WTC11 (cell line): ENCODE measurements at regions not wholly inside any gene's neighbourhood (a gene's known extent, or its start where the extent isn't known, plus 50 kb on each side); places are given as distances from the start of the nearest gene placed in this dataset.

Experiments used
- ATAC-seq: fragments of 200-7000 bp; cut with Tn5 transposase; 2 replicates; pipeline ENCODE4 v1.10.0; 2021; ENCODE audit warnings: mild to moderate bottlenecking, moderate library complexity
- CTCF ChIA-PET: fragments of 300-600 bp; sonication (Branson Sonifier 250); formaldehyde crosslinking; loops from one replicate; lab custom pipeline; 2021; ENCODE audit warnings: antibody characterized with exemption; lab: Charles Lee
- POLR2A ChIA-PET: fragments of 350-600 bp; sonication (Branson Sonifier 250); formaldehyde crosslinking; loops from one replicate; lab custom pipeline; 2021; ENCODE audit warnings: antibody characterized with exemption; lab: Charles Lee
- DNase-seq: peaks from one replicate; pipeline ENCODE4 v3.0.0; 2021; ENCODE audit warnings: low spot score
- H3K27ac Mint-ChIP-seq: 2 replicates; pipeline ENCODE4 v1.8.0; 2021; ENCODE audit warnings: mixed read lengths
- H3K27me3 Mint-ChIP-seq: 2 replicates; pipeline ENCODE4 v1.8.0; 2021; ENCODE audit warnings: low read depth, mild to moderate bottlenecking, moderate library complexity, mixed read lengths
- H3K36me3 Mint-ChIP-seq: 2 replicates; pipeline ENCODE4 v1.8.0; 2021; ENCODE audit warnings: mixed read lengths
- H3K4me1 Mint-ChIP-seq: 2 replicates; pipeline ENCODE4 v1.8.0; 2022; ENCODE audit warnings: mixed read lengths
- H3K4me3 Mint-ChIP-seq: 2 replicates; pipeline ENCODE4 v1.8.0; 2021; ENCODE audit warnings: mild to moderate bottlenecking, moderate library complexity, mixed read lengths
- H3K9me3 Mint-ChIP-seq: 2 replicates; pipeline ENCODE4 v1.8.0; 2021; ENCODE audit warnings: mixed read lengths
- ATF3 ChIP-seq: sonication (generic); formaldehyde crosslinking; conservative IDR thresholded peaks from 2 replicates; pipeline ENCODE4 v1.8.1; 2022; ENCODE audit warnings: mild to moderate bottlenecking, missing genetic modification reagents
- CDX4 ChIP-seq: fragments of 250-450 bp; sonication (Bioruptor Pico); IDR thresholded peaks from 2 replicates; pipeline ENCODE4 v1.9.0; 2021; ENCODE audit warnings: moderate library complexity, mild to moderate bottlenecking, inconsistent platforms, borderline replicate concordance
- E2F4 ChIP-seq: sonication (generic); formaldehyde crosslinking; IDR thresholded peaks from 2 replicates; pipeline ENCODE4 v1.8.1; 2022; ENCODE audit warnings: low read depth, mild to moderate bottlenecking, moderate library complexity, missing genetic modification reagents, borderline replicate concordance
- FOXK1 ChIP-seq: sonication (generic); formaldehyde crosslinking; IDR thresholded peaks from 2 replicates; pipeline ENCODE4 v1.8.0; 2022; ENCODE audit warnings: mild to moderate bottlenecking, moderate library complexity, missing genetic modification reagents
- FOXP4 ChIP-seq: sonication (generic); formaldehyde crosslinking; IDR thresholded peaks from 2 replicates; pipeline ENCODE4 v1.8.0; 2022; ENCODE audit warnings: mild to moderate bottlenecking, missing genetic modification reagents
- HMGA2 ChIP-seq: fragments of 250-450 bp; sonication (Bioruptor Pico); IDR thresholded peaks from 2 replicates; pipeline ENCODE4 v1.4.0; 2021; ENCODE audit warnings: mild to moderate bottlenecking, moderate library complexity
- KAT7 ChIP-seq: sonication (generic); formaldehyde crosslinking; IDR thresholded peaks from 2 replicates; pipeline ENCODE4 v1.8.1; 2023; ENCODE audit warnings: missing genetic modification reagents, mild to moderate bottlenecking, borderline replicate concordance
- TP53 ChIP-seq: sonication (generic); formaldehyde crosslinking; IDR thresholded peaks from 2 replicates; pipeline ENCODE4 v1.8.1; 2023; ENCODE audit warnings: mild to moderate bottlenecking, missing genetic modification reagents
- ZBTB21 ChIP-seq: sonication (generic); formaldehyde crosslinking; IDR thresholded peaks from 2 replicates; pipeline ENCODE4 v1.8.1; 2023; ENCODE audit warnings: mild to moderate bottlenecking, missing genetic modification reagents, borderline replicate concordance
- ZNF263 ChIP-seq: sonication (generic); formaldehyde crosslinking; IDR thresholded peaks from 2 replicates; pipeline ENCODE4 v1.8.1; 2022; ENCODE audit warnings: low read depth, mild to moderate bottlenecking, moderate library complexity, missing genetic modification reagents
- ZNF671 ChIP-seq: fragments of 250-450 bp; sonication (Bioruptor Pico); IDR thresholded peaks from 2 replicates; pipeline ENCODE4 v1.8.0; 2021; ENCODE audit warnings: mild to moderate bottlenecking
- ZSCAN18 ChIP-seq: fragments of 250-450 bp; sonication (Bioruptor Pico); IDR thresholded peaks from 2 replicates; pipeline ENCODE4 v2.1.2; 2022; ENCODE audit warnings: mild to moderate bottlenecking, moderate library complexity
- TF ChIP-seq, protein P1 (sequence below): sonication (generic); formaldehyde crosslinking; IDR thresholded peaks from 2 replicates; pipeline ENCODE4 v1.8.0; 2022; ENCODE audit warnings: mild to moderate bottlenecking, missing genetic modification reagents
- TF ChIP-seq, protein P2 (sequence below): sonication (generic); formaldehyde crosslinking; IDR thresholded peaks from 2 replicates; pipeline ENCODE4 v1.8.1; 2022; ENCODE audit warnings: missing genetic modification reagents, borderline replicate concordance
- TF ChIP-seq, protein P3 (sequence below): sonication (generic); formaldehyde crosslinking; IDR thresholded peaks from 2 replicates; pipeline ENCODE4 v1.8.1; 2023; ENCODE audit warnings: mild to moderate bottlenecking, missing genetic modification reagents
- TF ChIP-seq, protein P4 (sequence below): sonication (generic); formaldehyde crosslinking; IDR thresholded peaks from 2 replicates; pipeline ENCODE4 v1.8.0; 2023; ENCODE audit warnings: missing genetic modification reagents
- TF ChIP-seq, protein P5 (sequence below): sonication (generic); formaldehyde crosslinking; IDR thresholded peaks from 2 replicates; pipeline ENCODE4 v1.8.1; 2023; ENCODE audit warnings: mild to moderate bottlenecking, missing genetic modification reagents

- no peaks in the 10 kb centered on the region for H3K9me3 Mint-ChIP-seq
- no peak overlapping the region for H3K27ac Mint-ChIP-seq
- H3K4me3 Mint-ChIP-seq = no peak overlapping the region
- H3K36me3 Mint-ChIP-seq = no peaks in the 10 kb centered on the region
- H3K4me1 Mint-ChIP-seq = no peaks in the 10 kb centered on the region
- ATAC-seq (no peak), DNase-seq (no peak)
- TF ChIP-seq, protein P1, sequence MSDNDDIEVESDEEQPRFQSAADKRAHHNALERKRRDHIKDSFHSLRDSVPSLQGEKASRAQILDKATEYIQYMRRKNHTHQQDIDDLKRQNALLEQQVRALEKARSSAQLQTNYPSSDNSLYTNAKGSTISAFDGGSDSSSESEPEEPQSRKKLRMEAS = no peak
- TF ChIP-seq TP53 (CRISPR knock-in tag) (no peak), ZBTB21 (CRISPR knock-in tag) (no peak), HMGA2 (CRISPR knock-in tag) (no peak), E2F4 (CRISPR knock-in tag) (no peak), FOXK1 (no peak), CDX4 (no peak), ATF3 (CRISPR knock-in tag) (no peak), FOXP4 (CRISPR knock-in tag) (no peak), ZSCAN18 (CRISPR knock-in tag) (no peak), ZNF671 (CRISPR knock-in tag) (no peak), KAT7 (no peak), ZNF263 (CRISPR knock-in tag) (no peak)
- TF ChIP-seq, protein P2, sequence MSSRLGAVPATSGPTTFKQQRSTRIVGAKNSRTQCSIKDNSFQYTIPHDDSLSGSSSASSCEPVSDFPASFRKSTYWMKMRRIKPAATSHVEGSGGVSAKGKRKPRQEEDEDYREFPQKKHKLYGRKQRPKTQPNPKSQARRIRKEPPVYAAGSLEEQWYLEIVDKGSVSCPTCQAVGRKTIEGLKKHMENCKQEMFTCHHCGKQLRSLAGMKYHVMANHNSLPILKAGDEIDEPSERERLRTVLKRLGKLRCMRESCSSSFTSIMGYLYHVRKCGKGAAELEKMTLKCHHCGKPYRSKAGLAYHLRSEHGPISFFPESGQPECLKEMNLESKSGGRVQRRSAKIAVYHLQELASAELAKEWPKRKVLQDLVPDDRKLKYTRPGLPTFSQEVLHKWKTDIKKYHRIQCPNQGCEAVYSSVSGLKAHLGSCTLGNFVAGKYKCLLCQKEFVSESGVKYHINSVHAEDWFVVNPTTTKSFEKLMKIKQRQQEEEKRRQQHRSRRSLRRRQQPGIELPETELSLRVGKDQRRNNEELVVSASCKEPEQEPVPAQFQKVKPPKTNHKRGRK (CRISPR knock-in tag) = no peak
- TF ChIP-seq, protein P3, sequence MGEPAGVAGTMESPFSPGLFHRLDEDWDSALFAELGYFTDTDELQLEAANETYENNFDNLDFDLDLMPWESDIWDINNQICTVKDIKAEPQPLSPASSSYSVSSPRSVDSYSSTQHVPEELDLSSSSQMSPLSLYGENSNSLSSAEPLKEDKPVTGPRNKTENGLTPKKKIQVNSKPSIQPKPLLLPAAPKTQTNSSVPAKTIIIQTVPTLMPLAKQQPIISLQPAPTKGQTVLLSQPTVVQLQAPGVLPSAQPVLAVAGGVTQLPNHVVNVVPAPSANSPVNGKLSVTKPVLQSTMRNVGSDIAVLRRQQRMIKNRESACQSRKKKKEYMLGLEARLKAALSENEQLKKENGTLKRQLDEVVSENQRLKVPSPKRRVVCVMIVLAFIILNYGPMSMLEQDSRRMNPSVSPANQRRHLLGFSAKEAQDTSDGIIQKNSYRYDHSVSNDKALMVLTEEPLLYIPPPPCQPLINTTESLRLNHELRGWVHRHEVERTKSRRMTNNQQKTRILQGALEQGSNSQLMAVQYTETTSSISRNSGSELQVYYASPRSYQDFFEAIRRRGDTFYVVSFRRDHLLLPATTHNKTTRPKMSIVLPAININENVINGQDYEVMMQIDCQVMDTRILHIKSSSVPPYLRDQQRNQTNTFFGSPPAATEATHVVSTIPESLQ (CRISPR knock-in tag) = no peak
- TF ChIP-seq, protein P4, sequence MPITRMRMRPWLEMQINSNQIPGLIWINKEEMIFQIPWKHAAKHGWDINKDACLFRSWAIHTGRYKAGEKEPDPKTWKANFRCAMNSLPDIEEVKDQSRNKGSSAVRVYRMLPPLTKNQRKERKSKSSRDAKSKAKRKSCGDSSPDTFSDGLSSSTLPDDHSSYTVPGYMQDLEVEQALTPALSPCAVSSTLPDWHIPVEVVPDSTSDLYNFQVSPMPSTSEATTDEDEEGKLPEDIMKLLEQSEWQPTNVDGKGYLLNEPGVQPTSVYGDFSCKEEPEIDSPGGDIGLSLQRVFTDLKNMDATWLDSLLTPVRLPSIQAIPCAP (CRISPR knock-in tag) = no peak
- TF ChIP-seq, protein P5, sequence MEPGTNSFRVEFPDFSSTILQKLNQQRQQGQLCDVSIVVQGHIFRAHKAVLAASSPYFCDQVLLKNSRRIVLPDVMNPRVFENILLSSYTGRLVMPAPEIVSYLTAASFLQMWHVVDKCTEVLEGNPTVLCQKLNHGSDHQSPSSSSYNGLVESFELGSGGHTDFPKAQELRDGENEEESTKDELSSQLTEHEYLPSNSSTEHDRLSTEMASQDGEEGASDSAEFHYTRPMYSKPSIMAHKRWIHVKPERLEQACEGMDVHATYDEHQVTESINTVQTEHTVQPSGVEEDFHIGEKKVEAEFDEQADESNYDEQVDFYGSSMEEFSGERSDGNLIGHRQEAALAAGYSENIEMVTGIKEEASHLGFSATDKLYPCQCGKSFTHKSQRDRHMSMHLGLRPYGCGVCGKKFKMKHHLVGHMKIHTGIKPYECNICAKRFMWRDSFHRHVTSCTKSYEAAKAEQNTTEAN = no peak
- ChIA-PET POLR2A (no interaction called here), CTCF (no interaction called here)
- no peaks in the 10 kb centered on the region for H3K27me3 Mint-ChIP-seq
These were observed 1177.4 kb downstream of the KCNT2 start for GRCh38 chr1:195430826-195431225.
